GM21367 (cell line): ENCODE measurements at regions not wholly inside any gene's neighbourhood (a gene's known extent, or its start where the extent isn't known, plus 50 kb on each side); places are given as distances from the start of the nearest gene placed in this dataset.

Source experiments
- ATAC-seq: cut with Tn5 transposase; IDR thresholded peaks from one replicate; pipeline ENCODE4 v1.9.1; 2021; ENCODE audit not compliant: unreplicated experiment

DNA sequence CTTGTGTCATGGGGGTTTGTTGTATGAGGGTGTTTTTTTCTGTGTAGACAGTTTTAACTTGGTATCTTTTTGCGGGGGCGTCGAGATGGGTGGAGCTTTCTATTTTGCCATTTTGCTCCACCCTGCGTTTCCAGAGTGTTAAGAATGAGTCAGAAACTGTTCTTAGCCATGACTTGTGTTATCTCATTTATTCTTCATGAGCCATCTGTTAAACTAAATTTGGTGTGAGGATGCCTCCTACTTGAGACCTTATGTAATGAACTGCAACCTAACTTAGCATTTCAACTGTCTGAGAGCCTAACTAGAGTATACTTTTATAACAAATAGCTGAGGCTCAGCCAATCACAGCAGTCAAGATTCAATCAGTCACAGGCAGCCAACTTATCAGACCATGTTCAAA is 1873.5 kb downstream of the NCAM2 start:
- no peak for ATAC-seq

DNA sequence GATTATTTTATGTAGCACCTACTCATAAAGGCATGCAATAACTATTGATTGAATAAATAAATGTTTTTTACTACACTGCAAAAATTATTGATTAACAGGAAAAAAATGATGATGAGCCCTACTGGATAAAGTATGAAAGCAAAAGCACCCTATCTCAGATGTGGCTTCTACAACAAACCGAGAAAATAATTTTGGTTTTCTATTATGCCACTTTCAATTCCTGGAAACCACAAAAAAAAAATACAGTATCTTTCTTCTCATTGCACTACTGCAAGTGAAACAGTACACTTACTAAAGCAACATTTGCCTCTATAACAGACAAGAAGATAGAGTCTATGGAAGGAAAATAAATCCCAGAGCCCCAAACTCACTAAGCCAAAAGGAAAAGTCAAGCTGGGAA is 1882.4 kb downstream of the NCAM2 start:
- no peak for ATAC-seq

DNA sequence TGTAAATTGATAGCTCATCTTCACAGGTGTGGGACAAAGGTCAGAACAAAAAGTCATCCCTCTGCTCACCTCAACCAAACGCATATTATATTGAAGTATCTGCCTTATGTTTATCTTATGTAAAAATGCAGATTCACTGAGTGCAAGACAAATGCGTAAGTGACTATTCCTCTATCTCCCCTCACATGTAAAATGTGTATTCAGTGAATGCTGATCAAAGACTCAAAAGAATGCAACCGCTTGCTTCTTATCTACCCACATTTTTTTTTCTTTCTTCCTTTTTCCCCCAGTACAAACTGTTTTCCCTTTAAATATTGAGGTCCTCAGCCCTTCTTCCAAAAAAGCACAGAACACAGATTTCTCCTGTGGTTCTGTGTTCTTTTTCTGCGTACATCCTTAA is 1882.9 kb downstream of the NCAM2 start:
- no peak for ATAC-seq

DNA sequence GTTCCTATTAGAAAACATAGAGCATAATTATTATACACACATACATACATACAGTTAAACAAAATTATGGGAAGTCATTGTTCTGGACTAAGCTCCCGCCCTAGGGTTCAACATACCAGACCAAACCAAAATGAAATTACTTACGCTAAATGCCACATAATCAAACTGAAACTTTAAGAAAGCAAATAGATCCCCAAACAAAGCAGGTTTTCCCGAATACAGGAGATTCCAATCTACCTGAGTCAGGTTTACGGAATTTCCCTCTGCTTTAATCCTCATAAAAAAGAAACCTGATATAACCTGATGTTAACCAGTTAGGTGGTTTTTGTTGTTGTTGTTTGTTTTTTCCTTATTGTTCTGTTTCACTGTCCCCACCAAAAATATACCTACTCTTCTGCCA is 1886.9 kb downstream of the NCAM2 start:
- no peak for ATAC-seq

DNA sequence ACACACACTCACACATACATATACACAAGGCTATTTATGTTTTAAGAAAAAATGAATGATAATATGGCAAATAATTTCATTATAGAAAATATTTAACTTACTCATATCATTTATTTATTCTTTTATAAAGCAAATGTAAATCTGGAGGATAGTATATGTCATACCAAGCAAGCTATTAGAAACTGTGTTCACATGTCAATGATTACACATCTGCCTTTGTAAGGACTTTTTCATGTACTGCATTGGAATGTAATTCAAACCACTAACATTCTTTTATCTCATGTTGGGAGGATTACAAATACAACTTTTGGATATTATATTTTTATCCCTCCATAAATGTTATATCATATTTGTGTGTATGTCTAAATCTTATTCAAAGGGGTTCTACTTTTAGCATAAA is 1887.4 kb downstream of the NCAM2 start:
- no peak for ATAC-seq

GRCh38 chr21:22889445-22889844 is 1891.2 kb downstream of the NCAM2 start:
- ATAC-seq, result no peak

GRCh38 chr21:22890656-22891055 is 1892.4 kb downstream of the NCAM2 start:
- no peak for ATAC-seq

DNA sequence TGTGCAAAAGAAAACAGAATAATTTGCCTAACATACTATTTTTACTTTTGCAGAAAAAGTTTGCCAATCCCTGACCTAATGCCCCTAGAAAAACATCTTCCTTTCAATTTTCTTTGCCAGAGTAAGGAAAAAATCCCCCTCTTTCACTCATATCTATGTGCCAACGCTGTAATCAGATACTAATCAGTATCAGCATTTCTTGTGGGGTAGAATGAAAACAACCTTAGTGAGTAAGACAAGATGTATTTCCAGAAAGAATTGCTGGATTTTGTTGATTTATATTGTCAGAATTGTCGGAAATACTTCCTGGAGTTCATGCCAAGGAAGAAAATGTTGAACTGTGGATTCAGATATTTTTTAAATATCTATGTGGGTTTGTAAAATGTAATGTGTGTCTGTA is 1893.8 kb downstream of the NCAM2 start:
- no peak for ATAC-seq

- no peak for ATAC-seq
Observed at GRCh38 chr21:22892740-22893139, 1894.5 kb downstream of the NCAM2 start.

DNA sequence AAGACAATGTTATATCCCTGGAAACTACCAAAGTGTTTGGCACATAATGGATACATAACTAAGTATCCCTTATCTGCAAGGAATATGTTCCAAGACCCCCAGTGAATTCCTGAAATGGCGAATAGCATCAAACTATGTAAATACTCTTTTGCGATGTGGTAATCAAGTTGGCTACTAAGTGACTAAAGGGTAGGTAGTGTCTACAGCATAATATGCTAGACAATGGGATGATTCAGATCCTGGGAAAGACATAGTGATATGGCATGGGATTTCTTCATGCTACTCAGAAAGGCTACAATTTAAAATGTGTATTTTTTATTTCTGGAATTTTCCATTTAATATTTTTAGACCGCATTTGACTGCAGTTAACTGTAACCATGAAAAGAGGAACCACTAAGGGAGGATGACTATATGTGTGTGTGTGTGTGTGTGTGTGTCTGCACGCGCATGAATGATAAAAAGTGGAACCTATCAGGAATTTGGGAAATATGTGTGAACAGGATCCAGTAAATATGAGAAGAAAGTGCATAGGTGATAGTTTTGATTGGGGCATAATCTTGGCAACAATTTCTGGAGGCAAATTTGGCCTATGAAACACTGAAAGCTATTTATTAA is 1899.9 kb downstream of the NCAM2 start:
- ATAC-seq, result no peak

GRCh38 chr21:22900490-22900889 is 1902.3 kb downstream of the NCAM2 start:
- no peak for ATAC-seq

- no peak for ATAC-seq
Observed at GRCh38 chr21:22903851-22904250, 1905.6 kb downstream of the NCAM2 start.

DNA sequence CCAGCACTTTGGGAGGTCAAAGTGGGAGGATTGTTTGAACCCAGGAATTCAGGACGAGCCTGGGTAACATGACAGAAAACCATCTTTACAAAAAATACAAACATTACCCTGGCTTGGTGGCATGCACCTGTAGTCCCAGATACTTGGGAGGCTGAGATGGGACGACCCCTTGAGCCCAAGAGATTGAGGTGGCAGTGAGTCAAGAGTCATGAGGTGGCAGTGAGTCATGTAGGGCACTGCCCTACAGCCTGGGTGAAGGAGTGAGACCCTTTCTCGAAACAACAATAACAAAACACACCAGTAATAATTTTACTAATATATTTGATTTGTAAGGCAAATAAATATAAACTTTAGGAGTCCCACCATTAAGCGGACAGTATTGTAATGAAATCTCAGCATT is 1906.2 kb downstream of the NCAM2 start:
- ATAC-seq, result no peak

DNA sequence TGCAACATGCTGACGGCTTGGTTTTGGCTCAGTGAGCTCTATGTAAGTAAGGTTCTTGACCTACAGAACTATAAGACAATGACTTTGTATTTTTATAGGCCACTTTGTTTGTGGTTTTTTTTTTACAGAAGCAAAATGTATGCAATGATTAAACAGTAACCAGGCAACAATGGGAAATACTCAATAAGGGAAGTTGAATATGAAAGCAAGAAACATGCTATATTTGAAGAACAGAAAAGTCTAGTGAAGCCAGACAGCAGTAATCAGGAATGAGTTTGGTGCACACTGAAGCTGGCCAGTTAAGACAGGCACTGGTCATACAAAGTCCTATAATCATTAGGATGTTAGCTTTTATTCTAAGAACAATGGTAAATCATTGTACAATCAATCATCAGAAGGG is 1926.8 kb downstream of the NCAM2 start:
- no peak for ATAC-seq

DNA sequence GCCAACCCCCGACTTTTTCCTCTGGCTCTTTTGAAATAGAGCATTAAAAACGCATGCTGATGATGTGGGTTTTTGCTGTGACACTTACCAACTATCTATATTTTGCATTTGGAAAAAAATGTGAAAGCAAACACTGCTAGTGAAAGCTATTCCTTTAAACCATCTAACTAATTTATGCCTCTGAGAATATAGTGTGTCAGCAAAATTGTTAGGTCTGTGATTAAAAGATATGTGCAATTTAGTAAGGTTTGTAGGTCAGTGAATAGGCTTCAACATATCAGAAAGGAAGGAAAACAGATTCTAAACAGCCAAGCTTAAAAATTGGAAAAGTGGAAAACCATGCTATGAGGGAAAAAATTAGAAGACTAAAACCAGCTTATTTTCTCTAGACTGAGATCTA is 1929.3 kb downstream of the NCAM2 start:
- ATAC-seq, result no peak

DNA sequence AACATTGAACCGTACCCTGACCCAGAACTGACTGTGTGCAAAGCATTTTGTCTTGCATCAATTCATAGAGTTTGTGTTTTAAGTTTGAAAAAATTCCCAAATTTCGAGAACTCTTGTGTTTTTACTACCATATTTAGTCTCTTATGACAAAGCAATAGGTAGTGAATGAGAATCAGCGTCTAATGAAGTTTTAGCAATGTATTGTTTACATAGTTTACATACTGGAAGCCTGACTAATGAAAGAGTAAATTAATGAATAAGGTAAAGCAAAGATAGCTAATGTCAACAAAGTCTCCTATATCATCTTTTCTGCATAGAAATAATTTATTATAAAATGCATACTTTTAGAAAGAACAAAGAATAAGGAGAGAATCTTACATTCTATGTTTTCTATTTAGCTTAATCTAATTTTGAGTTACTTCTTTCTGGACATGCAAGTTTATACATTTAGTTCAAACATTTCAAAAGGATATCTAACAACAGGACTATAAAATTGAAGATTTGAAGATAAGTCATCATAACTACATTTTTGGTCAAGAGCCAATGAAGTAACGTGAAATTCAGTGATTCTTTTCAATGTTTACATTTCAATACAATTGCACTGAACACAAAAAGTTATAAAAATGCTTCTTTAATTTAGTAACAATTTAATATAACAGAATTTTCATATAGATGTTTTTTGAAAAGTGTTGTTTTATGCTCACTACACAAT is 1943.7 kb downstream of the NCAM2 start:
- no peak for ATAC-seq

DNA sequence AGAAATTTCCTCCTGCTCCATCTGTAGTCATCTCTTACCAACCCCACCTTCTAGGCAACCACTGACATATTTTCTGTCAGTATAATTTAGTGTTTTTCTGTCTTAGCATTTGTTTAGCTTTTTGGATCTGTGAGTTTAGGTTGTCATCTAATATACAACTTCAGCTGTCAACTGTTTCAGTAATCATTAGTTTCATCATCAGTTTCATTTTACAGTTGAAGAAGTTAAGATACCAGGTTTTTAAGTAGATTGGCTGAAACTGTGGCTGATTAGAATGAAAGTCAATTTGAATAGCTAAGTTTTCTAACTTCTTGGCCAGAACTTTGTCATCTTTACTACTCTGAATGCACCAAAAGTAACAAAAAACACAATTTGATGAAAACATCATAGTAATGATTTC is 1957.3 kb downstream of the NCAM2 start:
- no peak for ATAC-seq

DNA sequence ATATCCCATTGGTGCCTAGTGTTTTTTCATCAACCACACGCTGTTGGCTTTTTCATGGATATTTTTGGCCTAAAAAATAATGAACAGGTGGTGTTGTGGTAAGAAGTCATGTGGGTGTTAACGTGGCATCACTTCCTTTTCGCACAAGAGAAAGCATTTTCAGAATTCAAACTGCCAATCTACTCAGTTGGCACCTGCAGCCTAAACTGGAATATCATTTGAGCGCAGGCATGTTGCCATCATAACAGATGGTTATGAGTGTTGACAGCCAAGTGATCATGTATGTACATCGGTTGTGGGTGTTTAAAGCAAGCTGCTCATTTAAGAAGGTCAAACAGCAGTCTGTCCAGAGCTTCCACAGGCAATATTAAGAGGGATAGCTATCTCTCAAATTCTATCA is 1963.0 kb downstream of the NCAM2 start:
- ATAC-seq, result no peak

DNA sequence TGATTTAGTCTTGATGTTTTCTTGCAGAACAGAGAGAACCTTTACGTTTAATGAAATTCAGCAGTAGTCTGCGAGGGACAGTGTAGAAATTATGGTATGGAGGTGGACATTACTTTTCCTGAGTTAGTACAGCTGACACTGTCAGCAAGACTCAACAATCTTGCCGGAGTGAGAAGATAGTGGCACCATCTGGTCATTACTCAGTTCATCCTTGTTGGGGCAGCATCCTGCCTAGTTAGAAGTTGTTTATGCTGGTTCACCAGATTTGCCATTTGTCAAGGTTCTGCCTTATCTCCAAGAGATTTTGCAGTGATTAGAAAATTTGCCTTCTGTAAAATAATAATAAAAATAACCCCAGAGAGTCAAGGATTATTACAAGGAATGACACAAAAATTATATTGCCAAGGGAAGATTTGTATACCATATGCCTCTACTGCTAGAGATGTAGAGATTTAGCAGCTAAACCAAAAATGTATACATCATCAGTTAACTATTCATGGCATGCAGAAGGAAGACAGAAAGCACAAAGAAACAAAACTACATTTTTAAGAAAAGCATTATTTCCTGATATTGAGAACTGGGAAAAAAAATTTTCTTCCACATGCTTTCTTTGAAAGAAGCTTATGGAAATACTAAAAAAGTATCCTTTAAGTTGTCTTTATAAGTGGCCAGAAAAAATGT is 1967.4 kb downstream of the NCAM2 start:
- ATAC-seq, result no peak

DNA sequence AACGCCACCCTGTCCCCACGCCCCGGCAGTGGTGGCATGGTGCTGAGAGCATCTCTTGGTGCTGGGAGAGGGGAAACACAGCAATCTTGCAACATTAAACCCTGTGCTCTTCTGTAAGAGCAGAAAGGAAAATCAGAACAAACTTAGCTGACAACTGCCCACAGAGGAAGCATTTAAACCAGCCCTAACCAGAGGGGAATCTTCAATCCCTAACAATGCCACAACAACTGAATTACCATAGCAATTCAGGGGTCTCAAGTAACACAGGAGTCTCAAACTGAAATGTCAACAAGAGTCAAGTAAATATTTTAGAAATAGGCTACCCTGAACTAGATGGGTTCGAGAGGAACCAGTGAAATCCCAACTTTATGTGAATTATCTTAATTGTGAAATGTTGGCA is 1983.6 kb downstream of the NCAM2 start:
- no peak for ATAC-seq

- ATAC-seq, result no peak
Observed at GRCh38 chr21:22993144-22993543, 1994.9 kb downstream of the NCAM2 start.

- ATAC-seq, result no peak
Observed at GRCh38 chr21:22993822-22994574, 1995.8 kb downstream of the NCAM2 start.
